COR-L47 (cell line): ENCODE measurements at regions not wholly inside any gene's neighbourhood (a gene's known extent, or its start where the extent isn't known, plus 50 kb on each side); places are given as distances from the start of the nearest gene placed in this dataset.
"Not testable (repeated sequence)": the region's sequence is repeated elsewhere in the genome, so short reads cannot be mapped to it uniquely, and the experiment has no call there.

Experiments used
- DNase-seq: peaks from one replicate; lab custom pipeline; 2025; lab: John Stamatoyannopoulos, UW

- DNase-seq: not testable (repeated sequence)
Observed at GRCh38 chr2:111316881-111317549, 196.3 kb downstream of the BCL2L11 start.

DNA sequence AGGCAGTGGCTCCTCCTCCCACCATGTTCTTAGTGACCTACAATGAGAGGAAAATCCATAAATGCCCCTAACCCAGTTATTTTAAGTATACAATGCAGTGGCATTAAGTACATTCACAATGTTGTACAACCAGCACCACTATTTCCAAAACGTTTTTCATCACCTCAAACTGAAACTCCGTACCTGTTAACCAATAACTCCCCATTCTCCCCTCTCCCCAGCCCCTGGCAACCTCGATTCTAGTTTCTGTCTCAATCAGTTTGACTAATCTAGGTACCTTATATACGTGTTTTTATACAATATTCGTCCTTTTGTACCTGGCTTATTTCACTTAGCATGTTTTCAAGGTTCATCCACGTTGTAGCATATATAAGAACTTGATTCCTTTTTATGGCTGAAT lies 198.8 kb downstream of the BCL2L11 start:
- not testable (repeated sequence) for DNase-seq

DNA sequence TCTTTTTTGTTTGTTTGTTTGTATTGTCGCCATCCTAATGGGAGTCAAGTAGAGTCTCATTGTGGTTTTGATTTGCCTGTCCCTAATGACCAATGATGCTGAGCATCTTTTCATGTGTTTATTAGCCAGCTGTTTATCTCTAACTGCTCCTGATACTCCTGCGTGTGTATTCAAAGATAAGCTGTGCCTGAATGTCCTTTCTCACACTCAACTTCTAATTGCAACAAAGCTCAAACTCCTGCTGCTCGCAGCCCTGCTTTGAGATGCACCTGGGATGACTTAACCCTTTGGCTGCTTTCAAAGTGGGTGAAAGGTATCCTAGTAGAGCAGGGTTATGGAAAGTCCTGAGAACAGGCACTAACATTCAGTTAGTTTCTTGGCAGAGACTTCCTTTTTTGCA lies 199.6 kb downstream of the BCL2L11 start:
- not testable (repeated sequence) for DNase-seq

DNA sequence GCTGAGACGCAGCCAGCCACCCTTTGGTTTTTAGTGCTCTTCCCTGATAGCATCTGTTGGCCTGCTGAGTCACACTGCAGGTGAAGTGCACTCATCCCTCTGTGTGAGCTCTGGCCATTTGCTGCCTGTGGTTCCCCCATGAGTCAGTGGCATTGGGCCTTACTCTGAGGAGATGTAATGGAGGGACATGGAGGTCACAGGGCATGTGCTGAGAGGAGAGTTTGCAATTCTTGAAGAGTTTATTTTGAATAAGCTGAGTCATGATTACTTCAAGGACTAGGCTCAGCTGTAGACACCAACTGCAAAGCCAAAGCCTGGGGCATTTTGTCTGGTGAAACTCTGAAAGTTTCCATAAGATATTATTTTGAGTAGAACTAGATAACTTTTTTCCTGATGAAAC lies 200.3 kb downstream of the BCL2L11 start:
- DNase-seq: not testable (repeated sequence)

GRCh38 chr2:111323384-111323783 lies 202.7 kb downstream of the BCL2L11 start:
- DNase-seq: not testable (repeated sequence)

- DNase-seq: not testable (repeated sequence)
Observed at GRCh38 chr2:111327726-111328125, 207.0 kb downstream of the BCL2L11 start.

- not testable (repeated sequence) for DNase-seq
Observed at GRCh38 chr2:111329309-111329708, 208.6 kb downstream of the BCL2L11 start.

- not testable (repeated sequence) for DNase-seq
Observed at GRCh38 chr2:111331099-111331724, 210.5 kb downstream of the BCL2L11 start.

DNA sequence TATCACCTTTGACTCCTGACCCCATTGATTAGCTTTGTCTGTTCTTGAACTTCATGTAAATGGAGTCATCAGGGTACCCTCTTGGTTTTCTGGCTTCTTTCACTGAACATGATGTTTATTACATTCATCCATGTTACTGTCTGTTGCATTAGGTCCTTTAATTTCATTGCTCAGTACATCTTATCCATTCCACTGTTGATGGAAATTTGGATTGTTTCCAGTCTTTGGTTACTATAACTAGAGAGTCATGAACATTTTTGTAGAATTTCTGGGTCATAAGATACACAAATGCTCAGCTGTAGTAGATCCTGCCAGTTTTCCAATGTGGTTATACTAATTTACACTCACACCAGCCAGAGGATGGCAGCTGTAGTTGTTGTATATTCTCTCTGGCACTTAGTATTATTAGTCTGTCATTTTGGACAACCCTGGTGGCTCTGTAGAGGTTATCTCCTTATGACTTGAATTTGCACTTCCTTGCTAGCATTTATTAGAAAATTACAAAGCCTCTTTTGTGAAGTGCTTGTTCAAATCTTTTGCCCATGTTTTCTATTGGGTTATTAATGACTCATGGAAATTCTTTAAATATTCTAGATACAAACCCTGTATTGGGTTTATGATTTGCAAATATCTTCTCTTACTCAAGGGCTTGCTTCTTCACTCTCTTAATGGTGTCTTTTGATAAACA lies 214.7 kb downstream of the BCL2L11 start:
- not testable (repeated sequence) for DNase-seq

DNA sequence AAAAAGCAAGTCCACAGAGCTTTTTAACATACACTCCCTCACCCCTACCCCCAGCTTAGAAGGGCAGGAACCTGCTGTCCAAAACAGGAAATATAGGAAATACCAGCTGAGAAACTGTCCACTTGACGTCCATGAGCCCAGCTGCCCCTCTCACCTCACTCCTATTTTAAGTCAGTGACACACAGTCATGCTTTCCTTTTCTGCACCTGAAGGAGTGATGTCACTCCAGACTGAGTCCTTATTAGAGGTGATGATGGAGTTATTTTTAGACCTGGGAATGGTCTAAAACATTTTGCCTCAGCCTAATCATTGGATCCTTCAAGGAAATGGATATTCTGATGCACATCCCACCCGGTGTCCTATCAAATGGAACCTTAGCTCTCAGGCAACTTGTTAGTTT lies 217.8 kb downstream of the BCL2L11 start:
- not testable (repeated sequence) for DNase-seq

DNA sequence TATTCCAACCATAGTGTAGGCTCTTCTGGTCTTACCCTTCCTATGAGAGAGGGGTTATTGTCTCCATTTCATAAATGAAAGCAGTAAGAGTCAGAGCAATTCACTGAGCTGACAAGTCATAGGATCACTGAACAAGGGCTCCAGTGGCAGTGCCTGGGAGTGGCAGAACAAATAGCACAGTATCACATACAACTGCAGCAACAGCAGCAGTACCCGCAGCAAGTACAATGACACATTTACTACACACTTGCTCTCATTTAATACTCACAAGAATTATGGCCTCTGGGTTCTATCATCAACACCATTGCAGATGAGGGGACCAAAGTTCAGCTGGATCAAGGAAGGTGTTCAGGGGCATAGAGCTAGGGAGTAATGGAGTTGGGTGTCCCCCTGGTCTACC lies 218.8 kb downstream of the BCL2L11 start:
- not testable (repeated sequence) for DNase-seq

GRCh38 chr2:111344590-111344989 lies 223.9 kb downstream of the BCL2L11 start:
- not testable (repeated sequence) for DNase-seq

DNA sequence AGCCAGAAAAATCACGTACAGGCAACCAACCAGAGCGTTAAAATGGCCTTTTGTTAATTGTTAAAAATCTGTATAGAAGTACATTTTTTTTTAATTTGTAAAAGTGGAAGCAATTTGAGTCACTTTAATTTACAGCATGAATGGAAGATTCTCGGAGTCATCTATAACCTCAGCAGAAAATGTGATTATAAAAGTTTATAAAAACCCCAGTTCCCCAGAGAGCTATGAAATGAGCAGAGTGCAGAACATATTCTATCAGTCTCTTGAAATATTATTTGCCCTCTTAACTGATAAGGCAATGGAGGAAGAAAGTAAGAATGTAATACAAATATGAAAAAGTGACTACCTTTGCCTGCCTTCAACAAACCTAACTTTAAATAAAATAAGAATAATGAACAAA lies 224.7 kb downstream of the BCL2L11 start:
- DNase-seq: not testable (repeated sequence)

GRCh38 chr2:111346018-111346930 lies 225.6 kb downstream of the BCL2L11 start:
- DNase-seq: not testable (repeated sequence)

DNA sequence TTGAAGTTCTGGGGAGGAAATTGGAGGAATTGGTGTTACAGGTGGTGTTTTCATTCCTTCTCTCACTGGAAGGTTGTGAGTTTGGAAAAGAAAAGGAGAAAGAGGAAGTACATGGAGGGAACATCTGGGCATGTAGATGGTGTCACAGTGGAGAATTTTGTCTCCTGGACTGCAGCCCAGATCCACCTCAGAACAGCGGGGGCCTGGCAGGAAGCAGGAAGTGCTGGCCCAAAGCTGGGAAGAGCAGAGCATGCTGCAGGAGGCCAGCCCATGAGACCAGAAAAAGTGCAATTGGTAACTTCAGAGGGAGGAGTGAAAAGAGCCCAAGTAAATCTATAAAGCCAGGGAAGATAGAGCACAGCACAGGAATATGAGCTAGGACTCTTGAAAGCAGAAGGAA lies 227.0 kb downstream of the BCL2L11 start:
- not testable (repeated sequence) for DNase-seq

DNA sequence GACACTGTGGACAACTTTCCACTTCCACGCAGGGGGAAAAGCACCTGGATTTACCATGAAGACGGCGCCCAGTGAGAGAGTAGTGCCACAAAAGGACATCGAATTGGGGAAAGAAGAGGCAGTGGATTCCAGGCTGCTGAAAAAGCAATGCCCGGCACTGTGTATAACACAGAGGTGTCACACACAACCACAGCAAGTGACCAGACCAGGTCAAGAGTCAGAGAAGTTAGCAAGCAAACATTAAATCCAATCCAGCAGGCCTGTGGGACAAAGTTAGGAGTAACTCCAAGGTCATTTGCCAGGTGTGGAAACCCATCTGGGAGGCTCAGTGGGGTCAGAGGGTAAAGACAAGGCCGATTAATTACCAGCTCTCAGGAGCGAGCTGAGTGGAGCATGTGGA lies 227.6 kb downstream of the BCL2L11 start:
- DNase-seq: not testable (repeated sequence)

DNA sequence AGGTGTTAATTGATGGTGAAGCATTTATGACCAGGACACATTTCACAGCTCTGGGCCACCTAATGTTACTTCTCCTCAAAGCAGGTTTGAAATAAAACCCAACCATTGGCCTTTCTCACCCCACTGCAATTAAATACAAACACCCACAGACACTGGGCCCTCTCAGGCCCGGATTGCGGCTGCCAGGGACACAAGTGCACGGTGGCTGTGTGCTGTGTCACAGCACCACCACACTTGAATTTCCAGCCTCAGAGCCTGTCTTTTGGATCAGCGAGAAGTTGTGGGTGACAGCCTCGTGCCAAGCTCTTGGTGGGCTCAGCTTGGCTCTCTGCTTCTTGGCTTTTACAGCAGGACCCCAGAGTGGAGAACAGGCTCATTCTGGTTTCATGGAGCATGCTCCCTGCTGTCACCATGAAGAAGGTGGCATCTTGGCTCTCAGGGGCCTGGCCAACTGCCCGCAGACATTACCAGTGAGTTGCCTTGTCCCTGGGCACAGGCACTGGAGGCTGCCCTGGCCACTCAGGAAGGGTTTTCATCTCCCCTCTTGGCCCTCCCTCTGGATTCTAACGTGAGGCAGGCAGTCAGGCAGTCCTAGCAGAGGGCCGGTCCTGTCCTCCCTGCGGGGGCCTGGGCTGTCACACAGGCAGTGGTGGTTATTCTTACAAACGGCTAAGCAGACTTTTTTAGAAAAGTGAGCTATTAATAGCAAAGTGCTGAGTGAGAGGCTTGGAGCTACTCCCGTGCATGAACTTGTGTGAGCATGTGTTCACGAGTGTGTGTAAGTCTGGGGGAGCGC lies 234.5 kb downstream of the BCL2L11 start:
- DNase-seq: not testable (repeated sequence)

DNA sequence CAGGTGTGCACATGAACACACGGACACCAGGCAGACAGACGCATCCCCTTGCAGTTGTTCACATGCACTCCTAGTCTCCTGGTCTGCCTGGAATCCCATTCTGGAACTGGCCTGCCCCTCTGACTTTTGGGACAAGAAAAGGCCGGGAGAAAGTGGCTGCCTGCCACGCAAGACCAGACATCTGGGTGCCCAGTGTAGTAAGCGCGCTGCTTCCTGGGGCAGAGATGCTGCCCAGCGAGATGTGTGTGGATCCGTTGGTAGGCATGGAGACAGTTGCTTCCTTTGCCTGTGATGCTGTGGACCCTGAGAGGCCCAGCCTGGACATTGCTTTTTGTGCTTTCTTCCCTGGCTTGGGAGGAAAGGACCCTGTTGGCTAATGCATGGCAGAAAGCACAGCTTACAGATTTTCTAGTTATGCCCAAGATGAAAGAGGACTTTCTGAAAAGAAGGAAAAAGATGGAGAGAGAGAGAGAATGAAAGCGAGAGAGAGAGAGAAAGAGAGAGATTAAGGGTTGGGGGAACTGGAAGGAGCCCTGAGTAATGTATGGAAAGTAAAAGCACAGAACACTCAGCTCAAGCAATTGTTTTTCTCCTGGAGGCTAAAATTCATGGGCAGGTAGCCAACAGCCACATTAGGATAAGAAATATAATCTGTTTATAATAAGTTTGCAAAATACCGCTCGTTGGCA lies 235.3 kb downstream of the BCL2L11 start:
- not testable (repeated sequence) for DNase-seq

GRCh38 chr2:111356512-111357031 lies 235.9 kb downstream of the BCL2L11 start:
- DNase-seq: not testable (repeated sequence)

- not testable (repeated sequence) for DNase-seq
Observed at GRCh38 chr2:111365986-111366640, 245.4 kb downstream of the BCL2L11 start.
